ENCODE measurements at regions not wholly inside any gene's neighbourhood (a gene's known extent, or its start where the extent isn't known, plus 50 kb on each side); places are given as distances from the start of the nearest gene placed in this dataset.

- no peak overlapping the region for H3K4me3 ChIP-seq (ENCODE audit: low read depth, poor library complexity, severe bottlenecking)
- no peak for DNase-seq (ENCODE audit: low spot score in 2 of 2)
- intact Hi-C loops (cut with DNase I; ENCODE audit: low total_unique reads): no loop called here
- 0 to 50% methylated on average over 1 of the region's 1 CpG for WGBS, 2 donors
- no peak for TF ChIP-seq CTCF (IDR thresholded peaks at IDR 0.05)
- no peak for TF ChIP-seq POLR2A (IDR thresholded peaks at IDR 0.05)
These were observed 1885.5 kb upstream of the ADGRL3 start for GRCh38 chr4:59314637-59315036.

GRCh38 chr4:59339631-59340030 is 1860.5 kb upstream of the ADGRL3 start:
- no peak overlapping the region for H3K4me3 ChIP-seq (ENCODE audit: low read depth, poor library complexity, severe bottlenecking)
- no peak for DNase-seq (ENCODE audit: low spot score in 2 of 2)
- intact Hi-C loops (cut with DNase I; ENCODE audit: low total_unique reads): no loop called here
- TF ChIP-seq POLR2A (IDR thresholded peaks at IDR 0.05): no peak
- TF ChIP-seq CTCF (IDR thresholded peaks at IDR 0.05): no peak

GRCh38 chr4:59341506-59341905 is 1858.6 kb upstream of the ADGRL3 start:
- intact Hi-C loops (cut with DNase I; ENCODE audit: low total_unique reads): no loop called here
- no peak overlapping the region for H3K4me3 ChIP-seq (ENCODE audit: low read depth, poor library complexity, severe bottlenecking)

GRCh38 chr4:59348949-59349348 is 1851.2 kb upstream of the ADGRL3 start:
- no peak overlapping the region for H3K4me3 ChIP-seq (ENCODE audit: low read depth, poor library complexity, severe bottlenecking)
- no peak for DNase-seq (ENCODE audit: low spot score in 2 of 2)
- TF ChIP-seq POLR2A (IDR thresholded peaks at IDR 0.05) (no peak), CTCF (IDR thresholded peaks at IDR 0.05) (no peak)
- intact Hi-C loops (cut with DNase I; ENCODE audit: low total_unique reads): no loop called here

More at GRCh38 chr4:59341506-59341905, 1858.6 kb upstream of the ADGRL3 start:
- no peak for DNase-seq (ENCODE audit: low spot score in 2 of 2)
- TF ChIP-seq POLR2A (IDR thresholded peaks at IDR 0.05): no peak
- TF ChIP-seq CTCF (IDR thresholded peaks at IDR 0.05): no peak

- intact Hi-C loops (cut with DNase I; ENCODE audit: low total_unique reads): no loop called here
- no peak for DNase-seq (ENCODE audit: low spot score in 2 of 2)
- no peak for TF ChIP-seq CTCF (IDR thresholded peaks at IDR 0.05)
- no peak for TF ChIP-seq POLR2A (IDR thresholded peaks at IDR 0.05)
- H3K4me3 ChIP-seq (ENCODE audit: low read depth, poor library complexity, severe bottlenecking): no peak overlapping the region
These were observed 1830.9 kb upstream of the ADGRL3 start for GRCh38 chr4:59369229-59369628.

GRCh38 chr4:59374416-59374815 is 1825.7 kb upstream of the ADGRL3 start:
- intact Hi-C loops (cut with DNase I; ENCODE audit: low total_unique reads): no loop called here
- no peak overlapping the region for H3K4me3 ChIP-seq (ENCODE audit: low read depth, poor library complexity, severe bottlenecking)
- TF ChIP-seq CTCF (IDR thresholded peaks at IDR 0.05) (no peak), POLR2A (IDR thresholded peaks at IDR 0.05) (no peak)
- 66 to 76% methylated on average over 3 of the region's 3 CpGs for WGBS, 2 donors
- DNase-seq (ENCODE audit: low spot score in 2 of 2): no peak

Data from lower leg skin (tissue), 4 donors.